ENCODE measurements at regions not wholly inside any gene's neighbourhood (a gene's known extent, or its start where the extent isn't known, plus 50 kb on each side); places are given as distances from the start of the nearest gene placed in this dataset.

DNA sequence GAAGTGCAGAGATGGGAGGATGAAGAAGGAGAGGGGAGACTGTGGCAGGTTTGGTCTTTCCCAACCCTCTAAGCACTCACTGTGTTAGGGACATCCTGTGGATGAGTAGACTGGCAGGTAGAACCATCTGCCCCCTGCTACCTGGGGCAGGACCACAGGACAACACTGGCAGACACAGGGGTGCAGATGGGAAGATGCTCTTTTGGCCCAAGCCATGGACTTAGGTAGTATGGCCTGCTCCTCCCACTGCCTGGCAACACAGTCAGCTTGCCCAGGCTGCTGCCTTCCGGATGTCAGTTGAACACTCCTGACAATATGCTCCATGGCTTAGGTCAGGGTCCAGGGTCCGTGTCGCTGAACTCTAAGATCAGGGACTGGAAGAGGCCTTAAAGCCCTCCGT is 140.7 kb upstream of the NAV2 start (continued):
- TF ChIP-seq HDAC6 (IDR thresholded peaks at IDR 0.05; ENCODE audit: low read depth, low read length) (no peak), CAMTA2 (CRISPR knock-in tag; conservative IDR thresholded peaks at IDR 0.05) (no peak)

DNA sequence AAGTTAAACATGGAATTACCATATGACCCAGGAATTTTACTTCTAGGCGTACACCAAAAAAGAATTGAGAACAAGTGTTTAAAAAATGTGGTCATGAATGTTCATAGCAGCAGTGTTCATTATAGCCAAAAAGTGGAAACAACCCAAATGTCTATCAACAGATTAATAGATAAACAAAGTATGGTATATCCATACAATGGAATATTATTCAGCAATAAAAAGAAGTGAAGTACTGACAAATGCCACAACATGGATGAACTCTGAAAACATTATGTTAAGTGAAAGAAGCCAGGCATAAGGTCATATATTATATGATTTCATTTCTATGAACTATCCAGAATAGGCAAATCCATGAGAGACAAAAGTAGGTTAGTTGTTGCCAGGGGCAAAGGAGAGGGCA is 141.7 kb upstream of the NAV2 start:
- H3K36me3 ChIP-seq (ENCODE audit: control insufficient read depth, insufficient read depth, low read length) = no peaks in the 10 kb centered on the region
- H3K4me1 ChIP-seq (replicated peaks in 1 of 2; ENCODE audit: control insufficient read depth in 2 of 2, insufficient read depth in 2 of 2, low read length in 2 of 2) = no peaks in the 10 kb centered on the region
- H3K9me3 ChIP-seq (replicated peaks; ENCODE audit: control insufficient read depth, insufficient read depth, low read depth, low read length) = no peaks in the 10 kb centered on the region
- WGBS (ENCODE audit: insufficient coverage, low coverage, missing lambda C conversion rate) = 0% methylated on average over 1 of the region's 1 CpG
- no peaks in the 10 kb centered on the region for H4K20me1 ChIP-seq (replicated peaks; ENCODE audit: control insufficient read depth, insufficient read depth, low read length)
- POLR2A ChIA-PET = no interaction called here
- DNase-seq (ENCODE audit: extremely low read depth in 1 of 4, low spot score in 3 of 4) (no peak), FAIRE-seq (no peak), ATAC-seq (no peak)
- H3K9me1 ChIP-seq (ENCODE audit: control insufficient read depth, insufficient read depth, low read length) = no peaks in the 10 kb centered on the region
- H3K27ac ChIP-seq (ENCODE audit: extremely low read depth, low read depth, low read length) = no peak overlapping the region
- no peaks in the 10 kb centered on the region for H3K79me2 ChIP-seq (ENCODE audit: control insufficient read depth, insufficient read depth, low read length)
- CTCF ChIA-PET (ENCODE audit: low intra/inter-chr PET ratio) = no interaction called here
- in situ Hi-C loops (cut with MboI) = no loop called here
- H2AFZ ChIP-seq (ENCODE audit: low read depth, low read length) = no peak overlapping the region
- intact Hi-C loops (cut with micrococcal nuclease) = no loop called here
- no peak overlapping the region for H3K9ac ChIP-seq (ENCODE audit: insufficient read depth in 1 of 2, low read depth in 2 of 2, low read length in 2 of 2)
- H3K27me3 ChIP-seq (ENCODE audit: control insufficient read depth in 2 of 2, insufficient read depth in 2 of 2, low read length in 2 of 2) = no peaks in the 10 kb centered on the region
- H3K4me2 ChIP-seq (ENCODE audit: insufficient read depth, low read length) = no peak overlapping the region
- H3K4me3 ChIP-seq = no peak overlapping the region
- BruUV-seq (replicated peaks) = no TSS peak
- TF ChIP-seq, protein P1, sequence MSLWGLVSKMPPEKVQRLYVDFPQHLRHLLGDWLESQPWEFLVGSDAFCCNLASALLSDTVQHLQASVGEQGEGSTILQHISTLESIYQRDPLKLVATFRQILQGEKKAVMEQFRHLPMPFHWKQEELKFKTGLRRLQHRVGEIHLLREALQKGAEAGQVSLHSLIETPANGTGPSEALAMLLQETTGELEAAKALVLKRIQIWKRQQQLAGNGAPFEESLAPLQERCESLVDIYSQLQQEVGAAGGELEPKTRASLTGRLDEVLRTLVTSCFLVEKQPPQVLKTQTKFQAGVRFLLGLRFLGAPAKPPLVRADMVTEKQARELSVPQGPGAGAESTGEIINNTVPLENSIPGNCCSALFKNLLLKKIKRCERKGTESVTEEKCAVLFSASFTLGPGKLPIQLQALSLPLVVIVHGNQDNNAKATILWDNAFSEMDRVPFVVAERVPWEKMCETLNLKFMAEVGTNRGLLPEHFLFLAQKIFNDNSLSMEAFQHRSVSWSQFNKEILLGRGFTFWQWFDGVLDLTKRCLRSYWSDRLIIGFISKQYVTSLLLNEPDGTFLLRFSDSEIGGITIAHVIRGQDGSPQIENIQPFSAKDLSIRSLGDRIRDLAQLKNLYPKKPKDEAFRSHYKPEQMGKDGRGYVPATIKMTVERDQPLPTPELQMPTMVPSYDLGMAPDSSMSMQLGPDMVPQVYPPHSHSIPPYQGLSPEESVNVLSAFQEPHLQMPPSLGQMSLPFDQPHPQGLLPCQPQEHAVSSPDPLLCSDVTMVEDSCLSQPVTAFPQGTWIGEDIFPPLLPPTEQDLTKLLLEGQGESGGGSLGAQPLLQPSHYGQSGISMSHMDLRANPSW (CRISPR knock-in tag; IDR thresholded peaks at IDR 0.05) = no peak
- TF ChIP-seq ZNF766 (CRISPR knock-in tag; conservative IDR thresholded peaks at IDR 0.05) (no peak), ZNF384 (IDR thresholded peaks at IDR 0.05; ENCODE audit: low read depth, low read length) (no peak)
- TF ChIP-seq, protein P2, sequence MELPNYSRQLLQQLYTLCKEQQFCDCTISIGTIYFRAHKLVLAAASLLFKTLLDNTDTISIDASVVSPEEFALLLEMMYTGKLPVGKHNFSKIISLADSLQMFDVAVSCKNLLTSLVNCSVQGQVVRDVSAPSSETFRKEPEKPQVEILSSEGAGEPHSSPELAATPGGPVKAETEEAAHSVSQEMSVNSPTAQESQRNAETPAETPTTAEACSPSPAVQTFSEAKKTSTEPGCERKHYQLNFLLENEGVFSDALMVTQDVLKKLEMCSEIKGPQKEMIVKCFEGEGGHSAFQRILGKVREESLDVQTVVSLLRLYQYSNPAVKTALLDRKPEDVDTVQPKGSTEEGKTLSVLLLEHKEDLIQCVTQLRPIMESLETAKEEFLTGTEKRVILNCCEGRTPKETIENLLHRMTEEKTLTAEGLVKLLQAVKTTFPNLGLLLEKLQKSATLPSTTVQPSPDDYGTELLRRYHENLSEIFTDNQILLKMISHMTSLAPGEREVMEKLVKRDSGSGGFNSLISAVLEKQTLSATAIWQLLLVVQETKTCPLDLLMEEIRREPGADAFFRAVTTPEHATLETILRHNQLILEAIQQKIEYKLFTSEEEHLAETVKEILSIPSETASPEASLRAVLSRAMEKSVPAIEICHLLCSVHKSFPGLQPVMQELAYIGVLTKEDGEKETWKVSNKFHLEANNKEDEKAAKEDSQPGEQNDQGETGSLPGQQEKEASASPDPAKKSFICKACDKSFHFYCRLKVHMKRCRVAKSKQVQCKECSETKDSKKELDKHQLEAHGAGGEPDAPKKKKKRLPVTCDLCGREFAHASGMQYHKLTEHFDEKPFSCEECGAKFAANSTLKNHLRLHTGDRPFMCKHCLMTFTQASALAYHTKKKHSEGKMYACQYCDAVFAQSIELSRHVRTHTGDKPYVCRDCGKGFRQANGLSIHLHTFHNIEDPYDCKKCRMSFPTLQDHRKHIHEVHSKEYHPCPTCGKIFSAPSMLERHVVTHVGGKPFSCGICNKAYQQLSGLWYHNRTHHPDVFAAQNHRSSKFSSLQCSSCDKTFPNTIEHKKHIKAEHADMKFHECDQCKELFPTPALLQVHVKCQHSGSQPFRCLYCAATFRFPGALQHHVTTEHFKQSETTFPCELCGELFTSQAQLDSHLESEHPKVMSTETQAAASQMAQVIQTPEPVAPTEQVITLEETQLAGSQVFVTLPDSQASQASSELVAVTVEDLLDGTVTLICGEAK (IDR thresholded peaks at IDR 0.05) = no peak
- TF ChIP-seq, protein P2 (CRISPR knock-in tag; IDR thresholded peaks at IDR 0.05) = no peak
- TF ChIP-seq, protein P3, sequence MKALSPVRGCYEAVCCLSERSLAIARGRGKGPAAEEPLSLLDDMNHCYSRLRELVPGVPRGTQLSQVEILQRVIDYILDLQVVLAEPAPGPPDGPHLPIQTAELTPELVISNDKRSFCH (CRISPR knock-in tag; IDR thresholded peaks at IDR 0.05) = no peak
- TF ChIP-seq, protein P3 (tag; IDR thresholded peaks at IDR 0.05) = no peak
